HG03565 (cell line): ENCODE measurements at regions not wholly inside any gene's neighbourhood (a gene's known extent, or its start where the extent isn't known, plus 50 kb on each side); places are given as distances from the start of the nearest gene placed in this dataset.
"Not testable (repeated sequence)": the region's sequence is repeated elsewhere in the genome, so short reads cannot be mapped to it uniquely, and the experiment has no call there.

Source experiments
- ATAC-seq: cut with Tn5 transposase; IDR thresholded peaks from one replicate; pipeline ENCODE4 v1.9.1; 2021; ENCODE audit warnings: mild to moderate bottlenecking, moderate library complexity; ENCODE audit not compliant: unreplicated experiment

DNA sequence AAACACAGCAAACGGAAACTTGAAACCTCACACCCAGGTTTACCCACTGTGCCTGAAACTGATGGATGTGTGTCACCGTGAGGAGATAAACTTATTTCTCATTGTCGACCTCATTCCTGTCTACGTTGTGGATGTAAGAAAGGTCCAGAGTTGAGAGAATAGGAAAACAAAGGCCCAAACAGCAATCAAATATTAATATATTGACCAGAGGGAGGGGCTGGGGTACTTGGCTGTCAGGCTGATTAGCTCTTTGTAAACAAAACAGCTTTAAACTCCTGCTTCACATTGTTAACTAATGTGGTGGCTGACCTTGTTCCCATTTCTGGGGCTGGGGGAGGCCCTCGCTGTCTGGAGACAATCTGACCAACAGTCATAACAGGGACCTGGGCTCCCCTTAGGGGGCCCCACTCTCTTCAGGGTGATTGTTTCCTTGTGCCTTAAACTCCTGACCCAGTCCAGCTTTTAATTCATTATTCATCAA, 937.6 kb downstream of the MCTP2 start:
- no peak for ATAC-seq

DNA sequence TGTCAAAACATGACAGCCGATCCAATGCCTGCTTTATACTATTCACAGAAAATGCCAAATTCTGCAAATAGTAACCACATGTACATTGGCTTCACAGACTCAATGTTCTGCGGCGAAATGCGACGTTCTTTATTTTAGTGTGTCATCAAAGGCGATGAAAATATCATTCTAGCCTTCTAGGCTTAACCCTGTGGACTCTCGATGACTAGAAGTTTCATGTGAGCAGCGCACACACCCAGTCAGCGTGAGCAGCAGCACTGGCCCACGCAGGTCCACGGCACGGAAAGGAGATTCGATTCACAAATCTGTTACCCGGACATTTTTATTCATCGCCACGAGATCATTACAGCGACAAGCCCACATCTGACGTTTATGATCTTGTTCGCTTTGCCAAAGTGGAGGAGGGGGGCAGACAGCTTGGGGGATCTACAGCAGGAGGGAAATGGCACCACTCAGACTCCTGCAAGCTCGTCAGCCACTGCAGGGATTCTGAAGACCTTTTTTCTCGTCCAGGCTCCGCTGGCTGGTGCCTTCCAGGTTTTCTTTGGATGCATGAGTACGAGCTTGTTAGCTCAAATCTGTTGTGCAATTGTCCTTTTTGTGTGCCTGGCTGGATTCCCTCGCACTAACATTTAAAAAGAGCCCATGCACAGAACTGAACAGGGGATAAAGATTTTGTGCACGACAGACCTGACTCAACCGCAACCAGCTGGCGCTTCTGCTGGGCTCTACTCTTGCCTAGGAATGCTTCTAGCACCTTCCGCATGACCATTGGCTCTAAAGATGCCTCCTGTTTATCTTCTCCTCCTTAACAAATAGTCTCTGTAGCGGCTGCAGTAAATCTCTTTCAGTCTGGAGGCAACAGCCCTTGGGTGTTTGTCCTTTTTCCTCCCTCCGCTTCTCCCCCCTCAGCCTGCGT, 938.4 kb downstream of the MCTP2 start:
- no peak for ATAC-seq

DNA sequence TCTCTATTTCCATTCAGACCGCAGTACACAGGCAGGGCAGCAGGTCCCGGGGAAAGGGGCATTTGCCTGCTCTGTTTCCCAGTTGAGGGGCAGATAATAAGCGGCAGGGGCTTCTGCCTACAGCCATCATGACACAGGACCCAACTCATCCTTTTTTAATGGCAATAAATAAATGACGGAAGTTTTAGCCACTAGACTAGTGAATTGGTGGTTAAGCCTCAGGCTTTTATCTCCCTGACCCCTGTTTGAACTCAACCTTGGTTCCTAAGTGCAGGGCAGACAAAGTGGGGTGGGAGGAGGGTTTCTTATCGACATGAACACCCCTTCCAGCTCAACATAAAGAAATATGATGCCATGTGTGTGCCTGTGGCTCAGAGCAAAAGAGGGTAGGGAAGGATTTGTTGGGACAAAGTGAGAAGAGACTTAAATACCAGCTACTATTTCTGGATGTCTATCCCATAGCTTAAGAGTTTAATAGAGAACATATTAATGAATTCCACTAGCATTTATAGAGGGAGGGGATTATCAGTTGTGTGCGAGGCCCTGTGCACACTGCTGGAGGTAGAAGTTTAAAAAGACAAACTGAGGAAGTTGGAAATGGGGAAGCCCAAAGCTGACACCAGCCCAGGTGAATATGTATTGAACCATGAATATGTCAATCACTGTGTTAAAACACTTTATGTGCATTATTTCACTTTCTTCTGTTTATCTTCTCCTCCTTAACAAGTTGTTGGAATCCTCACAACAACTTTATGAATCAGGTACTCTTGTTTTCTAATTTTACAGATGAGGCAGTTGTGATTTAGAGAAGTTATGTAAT, 939.4 kb downstream of the MCTP2 start:
- no peak for ATAC-seq

DNA sequence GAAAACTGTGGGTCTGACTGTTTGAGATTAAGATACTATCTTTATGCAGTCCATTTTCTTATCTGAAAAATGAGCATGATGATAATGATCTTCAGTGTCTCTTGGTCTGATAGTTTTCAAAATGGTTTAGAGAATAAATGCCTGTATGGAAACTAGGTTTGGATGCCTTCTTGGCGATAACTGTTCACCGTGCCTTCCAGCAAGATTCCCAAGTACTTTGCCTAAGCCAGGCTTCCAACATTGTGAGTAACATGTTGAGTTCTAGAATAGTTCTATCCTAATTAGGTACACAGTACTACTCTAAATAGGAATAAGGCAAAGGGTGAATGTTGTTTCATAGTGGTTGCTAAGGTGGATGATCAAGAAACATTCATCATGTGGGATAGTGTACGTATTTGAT, 940.2 kb downstream of the MCTP2 start:
- no peak for ATAC-seq

DNA sequence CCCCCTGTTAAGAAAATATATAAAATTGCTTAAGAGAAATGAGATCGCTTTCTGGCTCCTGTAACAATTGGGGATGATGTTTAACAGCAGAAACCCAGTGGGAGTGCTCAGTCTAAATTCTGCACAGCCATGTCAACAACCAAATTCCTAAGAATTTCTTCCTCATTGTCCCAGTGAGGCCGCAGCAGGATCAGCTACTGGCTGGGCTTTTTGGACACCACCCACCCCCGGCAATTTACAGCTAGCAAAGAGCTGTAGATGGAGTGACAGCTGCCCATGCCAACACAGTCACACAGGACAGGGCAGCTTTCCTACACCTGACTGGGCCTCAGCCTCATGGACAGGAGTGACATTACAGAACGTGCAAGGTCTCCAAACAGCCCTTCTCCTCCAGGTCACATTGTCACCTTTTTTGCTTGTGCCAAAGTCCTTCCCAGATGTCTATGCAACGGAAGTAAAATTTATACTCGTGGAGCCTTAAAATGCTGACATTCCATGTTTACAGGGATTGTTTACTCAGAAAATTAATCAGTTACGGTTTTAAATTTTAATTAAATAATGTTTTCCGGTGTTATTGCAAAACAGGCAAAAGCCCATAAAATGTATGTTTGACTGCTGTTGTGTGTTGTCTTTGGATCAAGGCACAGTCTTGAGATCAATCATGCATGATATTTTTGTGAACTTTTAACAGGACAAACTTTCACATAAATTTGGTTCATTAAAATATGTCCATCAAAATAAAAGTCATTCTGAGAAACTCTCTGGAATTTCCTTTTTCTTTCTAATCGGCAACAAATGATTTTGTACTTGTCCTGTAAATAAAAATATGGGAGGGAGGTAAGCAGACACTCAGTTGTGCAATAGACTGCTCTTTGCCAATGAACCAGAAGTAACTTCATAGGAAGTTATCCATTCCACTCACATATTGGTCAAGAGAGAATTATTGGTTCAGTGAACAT, 943.2 kb downstream of the MCTP2 start:
- no peak for ATAC-seq

DNA sequence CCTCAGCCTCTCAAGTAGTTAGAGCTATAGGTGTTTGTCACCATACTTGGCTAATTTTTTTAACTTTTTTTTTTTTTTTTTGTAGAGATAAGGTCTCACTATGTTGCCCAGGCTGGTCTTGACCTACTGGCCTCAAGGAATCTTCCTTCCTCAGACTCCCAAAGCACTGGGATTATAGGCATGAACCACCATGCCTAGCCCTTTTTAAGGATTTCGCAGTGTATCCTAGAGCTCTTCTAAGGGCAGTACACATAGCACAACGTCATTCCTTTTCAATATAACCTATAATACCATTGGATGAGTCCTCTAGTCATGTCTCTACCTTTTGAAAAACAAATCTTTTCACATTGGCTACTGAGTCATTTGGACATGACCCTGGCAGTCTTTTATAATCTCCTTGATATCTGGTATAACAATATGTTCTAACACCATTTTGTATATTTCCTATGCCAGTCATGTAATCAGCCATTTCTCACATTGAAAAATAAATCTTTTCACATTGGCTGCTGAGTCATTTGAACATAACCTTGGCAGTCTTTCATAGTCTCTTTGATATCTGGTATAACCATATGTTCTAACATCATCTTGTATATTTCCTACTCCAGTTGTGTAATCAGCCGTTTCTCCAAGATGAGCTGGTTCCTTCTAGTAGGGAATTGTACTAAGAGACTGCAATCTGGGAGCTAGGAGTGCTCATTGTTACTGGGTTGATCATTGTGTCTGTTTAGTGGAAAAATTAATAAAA, 944.7 kb downstream of the MCTP2 start:
- no peak for ATAC-seq

DNA sequence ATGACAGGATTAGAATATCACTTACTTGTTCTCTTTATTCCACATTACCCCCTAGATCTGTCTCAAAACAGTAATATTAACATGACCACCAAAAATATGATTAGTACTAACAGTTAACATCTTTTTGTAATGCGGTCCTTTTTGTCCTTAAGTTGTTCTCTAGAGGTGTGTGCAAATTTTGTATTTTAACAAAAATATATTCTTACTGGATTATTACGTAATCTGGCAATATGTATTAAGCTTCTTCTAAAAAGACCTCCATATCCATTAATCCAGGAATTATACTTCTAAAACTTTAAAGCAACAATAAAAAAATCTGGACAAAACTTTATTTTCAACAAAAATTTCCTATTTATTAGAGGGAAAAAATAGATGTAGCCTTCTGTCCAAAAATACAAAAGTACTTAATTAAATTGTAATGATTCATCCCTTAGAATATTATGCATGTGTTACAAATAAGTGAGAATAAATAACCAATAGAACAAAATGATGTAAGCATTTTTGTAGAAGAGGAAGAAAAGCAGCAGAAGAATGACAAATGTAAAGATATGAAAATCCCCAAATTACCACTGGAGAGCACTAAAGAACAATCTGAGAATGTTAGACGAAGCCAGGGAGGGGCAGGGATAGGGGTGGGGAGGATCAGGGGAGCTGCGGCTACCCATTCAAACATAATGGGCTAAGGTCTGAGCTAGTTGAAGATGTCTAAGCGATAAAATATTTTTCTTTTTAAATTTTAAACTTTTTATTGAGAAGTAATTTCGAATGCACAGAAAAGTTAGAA, 945.6 kb downstream of the MCTP2 start:
- ATAC-seq, result no peak

DNA sequence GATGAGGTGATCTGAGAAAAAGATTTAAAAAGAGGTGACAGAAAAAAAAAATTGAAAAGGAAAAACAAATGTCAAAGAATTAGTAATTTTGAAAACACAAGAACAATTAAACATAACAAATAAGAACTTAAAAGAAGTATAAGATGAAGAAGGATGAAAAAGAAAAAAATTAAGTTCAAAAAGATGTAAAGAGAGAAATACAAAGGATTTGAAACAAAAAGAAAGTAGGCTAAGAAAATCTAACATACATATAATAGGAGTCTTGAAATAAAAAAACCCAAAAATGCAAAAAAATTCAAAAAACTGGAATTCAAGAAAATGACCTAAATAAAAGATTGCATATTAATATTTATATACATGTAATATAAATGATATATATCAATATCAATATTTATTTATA, 949.2 kb downstream of the MCTP2 start:
- ATAC-seq, result no peak

DNA sequence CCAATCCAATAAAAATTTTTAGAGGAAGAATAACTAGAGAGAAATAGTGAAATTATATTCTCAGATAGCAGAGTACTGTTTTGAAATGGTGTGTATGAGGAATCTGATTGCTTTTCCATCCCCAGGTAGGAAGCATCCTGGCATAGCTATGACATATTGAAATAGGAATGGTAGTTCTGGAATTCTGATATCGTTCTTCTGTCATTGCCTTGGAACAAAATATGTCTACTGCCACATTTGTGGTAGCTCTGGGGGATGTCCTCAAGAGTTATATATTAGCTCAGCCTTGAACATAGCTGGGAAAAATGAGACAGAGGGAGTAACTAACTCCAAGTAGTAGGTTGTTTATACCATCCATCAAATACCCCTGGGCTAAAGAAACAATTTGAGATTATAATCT, 950.7 kb downstream of the MCTP2 start:
- no peak for ATAC-seq

DNA sequence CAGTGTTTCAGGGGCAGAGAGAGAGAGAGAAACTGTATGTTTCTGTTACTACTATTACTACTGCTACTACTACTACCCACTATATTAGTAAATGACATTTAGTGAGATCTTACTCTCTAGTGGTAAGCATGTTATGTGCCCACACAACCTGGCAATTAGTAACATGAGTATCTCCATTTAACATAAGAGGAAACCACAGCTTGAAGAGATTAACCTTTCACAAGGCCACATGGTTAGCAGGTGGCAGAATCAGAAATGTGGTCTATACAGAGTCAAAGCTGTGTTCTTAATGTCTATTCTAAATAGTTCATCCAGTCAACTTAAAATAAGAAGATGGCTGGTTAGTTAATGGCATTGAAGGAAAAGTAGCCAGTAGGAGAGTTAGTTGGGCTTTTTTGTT, 961.6 kb downstream of the MCTP2 start:
- no peak for ATAC-seq

DNA sequence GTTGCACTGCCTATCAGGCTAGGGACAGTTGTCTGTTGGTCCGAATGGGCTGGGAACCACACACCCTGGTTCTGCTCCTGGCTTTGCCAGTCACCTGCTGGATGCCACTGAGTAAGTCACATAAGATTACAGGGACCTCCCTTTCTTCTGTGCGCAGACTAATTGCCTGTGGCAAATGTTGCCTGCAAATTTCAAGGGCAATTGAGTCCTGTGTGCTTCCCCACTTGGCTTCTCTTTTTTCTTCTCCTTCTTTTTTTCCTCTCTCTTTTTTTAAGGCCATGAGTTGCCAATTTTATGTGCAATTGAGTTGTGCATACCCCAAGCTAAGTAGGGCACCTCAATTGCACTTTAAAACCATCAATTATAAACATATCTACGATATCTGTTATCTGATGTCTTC, 963.4 kb downstream of the MCTP2 start:
- ATAC-seq, result no peak

DNA sequence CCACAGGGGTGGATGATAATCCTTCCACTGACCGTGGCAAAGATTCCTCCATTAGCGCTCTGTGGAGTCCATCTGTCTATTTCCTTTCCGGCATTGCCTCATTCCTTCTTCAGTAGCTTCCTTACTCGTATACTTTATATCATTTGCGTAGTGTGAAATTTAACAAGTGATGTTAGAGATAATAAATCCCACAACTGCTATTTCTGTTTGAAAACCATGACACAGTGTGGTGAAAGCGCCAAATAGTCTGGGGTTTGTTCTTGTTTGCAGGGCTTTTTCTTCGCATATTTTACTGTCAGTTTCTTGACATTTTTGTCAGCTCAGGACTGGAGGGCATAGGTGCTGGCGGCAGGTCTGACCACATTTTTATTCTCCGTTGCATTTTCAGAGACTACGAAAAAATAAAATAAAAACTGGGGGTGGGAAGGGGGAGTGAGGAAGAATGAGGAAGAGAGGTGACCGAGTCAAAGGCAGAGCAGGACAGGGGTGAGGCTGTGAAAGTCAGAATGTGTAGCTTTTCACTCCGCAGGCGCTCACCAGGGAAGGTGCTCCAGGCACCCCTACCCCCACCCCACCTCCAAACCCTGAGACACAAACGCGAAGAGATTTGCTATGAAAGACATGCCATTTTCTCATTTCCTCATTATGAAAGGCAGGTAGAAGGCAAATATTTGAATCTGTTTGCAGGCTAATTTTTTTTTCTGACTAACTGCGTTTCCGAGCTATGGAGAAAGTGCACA, 965.0 kb downstream of the MCTP2 start:
- no peak for ATAC-seq

DNA sequence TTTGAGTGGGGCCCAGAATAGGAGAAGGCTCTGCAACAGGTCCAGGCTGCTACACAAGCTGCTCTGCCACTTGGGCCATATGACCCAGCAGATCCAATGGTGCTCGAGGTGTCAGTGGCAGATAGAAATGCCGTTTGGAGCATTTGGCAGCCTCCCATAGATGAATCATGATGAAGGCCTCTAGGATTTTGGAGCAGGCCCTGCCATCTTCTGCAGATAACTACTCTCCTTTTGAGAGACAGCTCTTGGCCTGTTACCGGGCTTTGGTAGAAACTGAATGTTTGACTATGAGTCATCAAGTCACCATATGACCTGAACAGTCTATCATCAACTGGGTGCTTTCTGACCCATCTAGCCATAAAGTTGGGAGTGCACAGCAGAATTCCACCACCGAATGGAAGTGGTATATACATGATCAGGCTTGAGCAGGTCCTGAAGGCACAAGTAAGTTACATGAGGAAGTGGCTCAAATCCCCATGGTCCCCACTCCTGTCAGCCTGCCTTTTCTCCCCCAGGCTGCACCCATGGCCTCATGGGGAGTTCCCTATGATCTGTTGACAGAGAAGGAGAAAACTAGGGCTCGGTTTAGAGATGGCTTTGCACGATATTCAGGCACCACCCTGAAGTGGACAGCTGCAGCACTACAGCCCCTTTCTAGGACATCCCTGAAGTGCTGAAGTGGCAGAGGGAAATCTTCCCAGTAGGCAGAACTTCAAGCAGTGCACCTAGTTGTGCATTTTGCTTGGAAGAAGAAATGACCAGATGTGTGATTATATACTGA, 971.4 kb downstream of the MCTP2 start:
- ATAC-seq, result no peak

DNA sequence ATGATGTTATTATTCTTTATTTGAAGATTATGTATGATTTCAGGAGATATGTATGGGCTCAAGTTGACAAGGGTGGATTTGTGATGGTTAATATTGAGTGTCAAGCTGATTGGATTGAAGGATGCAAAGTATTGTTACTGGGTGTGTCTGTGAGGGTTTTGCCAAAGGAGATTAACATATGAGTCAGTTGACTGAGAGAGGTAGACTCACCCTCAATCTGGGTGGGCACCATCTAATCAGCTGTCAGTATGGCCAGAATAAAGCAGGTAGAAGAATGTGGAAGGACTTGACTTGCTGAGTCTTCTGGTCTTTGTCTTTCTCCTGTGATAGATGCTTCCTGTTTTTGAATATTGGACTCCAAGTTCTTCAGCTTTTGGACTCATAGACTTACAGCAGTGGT, 973.7 kb downstream of the MCTP2 start:
- no peak for ATAC-seq

DNA sequence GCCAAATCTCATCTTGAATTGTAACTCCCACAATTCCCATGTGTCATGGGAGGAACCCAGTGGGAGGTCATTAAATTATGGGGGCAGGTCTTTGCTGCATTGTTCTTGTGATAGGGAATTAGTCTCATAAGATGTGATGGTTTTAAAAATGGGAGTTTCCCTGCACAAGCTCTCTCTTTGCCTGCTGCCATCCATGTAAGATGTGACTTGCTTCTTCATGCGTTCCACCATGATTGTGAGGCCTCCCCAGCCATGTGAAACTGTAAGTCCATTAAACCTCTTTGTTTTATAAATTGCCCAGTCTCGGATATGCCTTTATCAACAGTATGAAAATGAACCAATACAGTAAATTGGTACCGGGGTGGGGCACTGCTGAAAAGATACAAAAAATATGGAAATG, 974.5 kb downstream of the MCTP2 start:
- not testable (repeated sequence) for ATAC-seq

DNA sequence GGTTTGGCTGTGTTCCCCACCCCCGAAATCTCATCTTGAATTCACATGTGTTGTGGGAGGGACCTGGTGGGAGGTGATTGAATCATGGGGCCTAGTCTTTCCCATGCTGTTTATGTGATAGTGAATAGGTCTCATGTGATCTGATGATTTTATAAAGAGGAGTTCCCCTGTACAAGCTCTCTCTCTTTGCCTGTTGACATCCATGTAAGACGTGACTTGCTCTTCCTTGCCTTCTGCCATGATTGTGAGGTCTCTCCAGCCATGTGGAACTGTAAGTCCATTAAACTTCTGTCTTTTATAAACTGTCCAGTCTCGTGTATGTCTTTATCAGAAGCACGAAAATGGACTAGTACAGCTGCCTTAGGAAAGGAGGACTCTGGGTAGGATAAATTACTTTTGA, 976.7 kb downstream of the MCTP2 start:
- no peak for ATAC-seq

DNA sequence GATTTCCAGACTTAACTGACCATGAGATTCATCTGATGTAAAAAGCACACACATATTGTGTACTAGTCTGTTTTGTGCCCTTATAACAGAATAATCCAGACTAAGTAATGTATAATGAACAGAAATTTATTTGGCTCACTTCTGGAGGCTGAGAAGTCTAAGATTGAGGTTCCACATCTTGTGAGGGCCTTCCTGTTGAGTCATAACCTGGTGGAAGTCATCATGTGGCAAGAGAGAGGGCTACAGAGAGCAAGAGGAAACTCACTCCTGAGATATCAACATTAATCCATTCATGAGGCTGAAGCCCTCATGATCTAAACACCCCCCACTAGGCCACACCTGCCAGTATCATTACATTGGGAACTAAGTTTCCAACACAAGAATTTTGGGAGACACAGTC, 977.6 kb downstream of the MCTP2 start:
- no peak for ATAC-seq

DNA sequence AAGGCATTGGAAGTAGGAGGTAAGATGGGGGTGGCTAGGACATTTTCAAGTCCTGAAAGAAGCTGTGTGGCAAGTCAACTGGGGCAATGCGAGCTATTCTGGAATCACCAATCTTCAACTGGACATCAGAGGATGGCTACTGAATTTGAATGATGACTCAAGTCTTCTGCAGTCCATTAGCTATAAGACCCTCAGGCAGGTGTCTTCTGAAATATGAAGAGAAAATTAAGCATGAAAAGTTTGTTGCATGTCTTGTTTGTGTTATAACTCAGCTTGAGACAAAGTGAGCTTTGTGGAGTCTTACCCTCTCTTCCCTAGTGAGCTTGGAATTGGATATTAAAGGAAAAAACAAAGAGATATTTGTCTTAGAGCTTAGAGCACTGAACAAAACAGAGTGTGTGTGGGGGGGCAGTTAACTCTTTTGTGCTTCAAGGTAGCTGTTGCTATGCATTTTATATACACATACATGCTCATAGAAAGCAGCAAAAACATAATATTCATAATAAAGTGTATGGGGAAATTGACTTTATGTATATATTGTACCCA, 979.1 kb downstream of the MCTP2 start:
- ATAC-seq, result no peak
